ENCODE measurements at regions not wholly inside any gene's neighbourhood (a gene's known extent, or its start where the extent isn't known, plus 50 kb on each side); places are given as distances from the start of the nearest gene placed in this dataset.

DNA sequence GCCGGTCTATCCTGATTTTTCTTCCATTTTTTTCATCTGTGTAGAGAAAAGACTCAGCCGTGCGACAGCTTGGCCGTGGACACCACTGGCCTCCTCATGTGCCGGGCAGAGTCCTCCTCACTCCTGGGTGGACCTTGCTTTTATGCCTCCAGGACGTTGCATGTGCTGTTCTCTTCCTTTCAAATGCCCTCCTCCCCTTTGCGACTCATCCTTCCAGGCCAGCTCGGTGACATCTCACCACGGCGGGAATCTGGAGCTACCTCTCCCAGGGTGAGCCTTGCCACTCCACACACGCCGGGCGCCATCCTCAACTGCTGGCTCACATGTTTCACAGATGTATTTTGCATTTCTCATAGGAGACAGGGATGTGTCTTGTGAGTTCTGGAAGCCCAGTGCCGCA, 198.5 kb upstream of the HDAC4 start:
- peaks cover 0 to 12% (median 0%) of the 10 kb centered on the region in 12 donors for H3K4me1 ChIP-seq
- H3K4me3 ChIP-seq, result no peak overlapping the region
- ATAC-seq (no peak), DNase-seq (peak in 1 of 5 donors; percentile 29)
- WGBS, 4 donors, result 81 to 86% (median 83%) methylated on average over 14 of the region's 14 CpGs
- no peak for TF ChIP-seq POLR2A (IDR thresholded peaks at IDR 0.05)
- TF ChIP-seq, protein P1, sequence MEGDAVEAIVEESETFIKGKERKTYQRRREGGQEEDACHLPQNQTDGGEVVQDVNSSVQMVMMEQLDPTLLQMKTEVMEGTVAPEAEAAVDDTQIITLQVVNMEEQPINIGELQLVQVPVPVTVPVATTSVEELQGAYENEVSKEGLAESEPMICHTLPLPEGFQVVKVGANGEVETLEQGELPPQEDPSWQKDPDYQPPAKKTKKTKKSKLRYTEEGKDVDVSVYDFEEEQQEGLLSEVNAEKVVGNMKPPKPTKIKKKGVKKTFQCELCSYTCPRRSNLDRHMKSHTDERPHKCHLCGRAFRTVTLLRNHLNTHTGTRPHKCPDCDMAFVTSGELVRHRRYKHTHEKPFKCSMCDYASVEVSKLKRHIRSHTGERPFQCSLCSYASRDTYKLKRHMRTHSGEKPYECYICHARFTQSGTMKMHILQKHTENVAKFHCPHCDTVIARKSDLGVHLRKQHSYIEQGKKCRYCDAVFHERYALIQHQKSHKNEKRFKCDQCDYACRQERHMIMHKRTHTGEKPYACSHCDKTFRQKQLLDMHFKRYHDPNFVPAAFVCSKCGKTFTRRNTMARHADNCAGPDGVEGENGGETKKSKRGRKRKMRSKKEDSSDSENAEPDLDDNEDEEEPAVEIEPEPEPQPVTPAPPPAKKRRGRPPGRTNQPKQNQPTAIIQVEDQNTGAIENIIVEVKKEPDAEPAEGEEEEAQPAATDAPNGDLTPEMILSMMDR (IDR thresholded peaks at IDR 0.05), result no peak
- intact Hi-C loops (cut with DNase I), result no loop called here
- H3K36me3 ChIP-seq, result no peaks in the 10 kb centered on the region
- peaks cover 0 to 4% (median 0%) of the 10 kb centered on the region in 12 donors for H3K9me3 ChIP-seq
- no peak overlapping the region for H3K27ac ChIP-seq
- H3K27me3 ChIP-seq, result peaks cover 0 to 26% (median 0%) of the 10 kb centered on the region in 9 donors

DNA sequence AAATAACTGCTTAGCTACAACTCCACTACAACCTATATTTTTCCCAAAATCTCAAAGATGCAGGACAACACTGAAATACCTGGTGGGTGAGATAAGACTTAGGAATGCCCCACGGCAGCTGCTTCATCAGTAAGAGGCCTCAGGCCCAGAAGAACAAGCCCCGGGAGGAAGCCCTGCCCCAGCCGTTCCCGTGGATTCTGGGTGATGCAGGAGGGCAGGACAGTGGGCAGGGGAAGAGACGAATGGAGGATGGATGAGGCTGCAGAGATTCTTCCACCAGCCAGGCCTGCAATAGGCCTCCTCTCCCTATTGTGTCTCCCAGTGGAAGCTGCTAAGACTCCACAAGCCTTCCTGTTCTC, 197.9 kb upstream of the HDAC4 start:
- peaks cover 0 to 12% (median 0%) of the 10 kb centered on the region in 12 donors for H3K4me1 ChIP-seq
- ATAC-seq, result no peak
- TF ChIP-seq, protein P1 (IDR thresholded peaks at IDR 0.05), result no peak
- no peak for TF ChIP-seq POLR2A (IDR thresholded peaks at IDR 0.05)

DNA sequence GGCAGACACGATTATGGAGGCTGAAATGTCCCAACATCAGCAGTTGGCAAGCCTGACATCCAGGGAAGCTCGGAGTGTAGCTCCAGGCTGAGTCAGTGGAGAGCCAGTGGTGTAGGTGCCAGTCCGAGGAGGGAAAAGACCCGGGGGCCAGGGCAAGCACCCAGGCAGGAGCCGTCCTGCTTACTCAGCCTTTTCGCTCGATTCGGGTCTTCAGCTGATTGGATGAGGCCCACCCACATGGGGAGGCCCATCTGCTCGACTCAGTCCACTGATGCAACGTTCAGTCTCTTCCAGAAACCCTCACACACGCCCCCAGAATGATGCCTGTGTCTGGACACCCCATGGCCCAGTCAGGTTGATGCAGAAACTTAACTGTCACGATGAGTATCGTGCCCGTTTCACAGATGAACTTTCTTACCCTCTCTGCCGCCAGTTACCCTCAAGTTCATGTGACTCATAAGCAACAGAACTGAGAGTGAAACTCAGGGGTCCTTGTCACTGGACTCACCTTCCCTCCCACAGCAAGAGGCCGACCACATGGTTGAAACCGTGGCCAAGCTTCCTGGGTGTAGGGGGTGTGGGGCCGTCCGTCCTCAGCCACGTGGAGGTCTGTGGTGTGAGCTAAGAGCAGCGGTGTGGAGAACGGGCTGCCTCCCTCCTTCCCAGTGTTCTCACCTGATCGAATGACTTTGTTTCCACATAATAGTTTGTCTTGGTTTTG, 197.4 kb upstream of the HDAC4 start:
- H3K4me3 ChIP-seq, result no peak overlapping the region
- intact Hi-C loops (cut with DNase I), result no loop called here

More for the DNA sequence above, 197.9 kb upstream of the HDAC4 start:
- Histone ChIP-seq H3K36me3 (no peaks in the 10 kb centered on the region), H3K27ac (no peak overlapping the region), H3K9me3 (no peaks in the 10 kb centered on the region), H3K27me3 (peaks cover 0 to 21% (median 0%) of the 10 kb centered on the region in 9 donors), H3K4me3 (no peak overlapping the region)
- WGBS, 4 donors, result 48 to 65% (median 62%) methylated on average over 5 of the region's 5 CpGs
- peak in 1 of 5 donors; percentile 7 for DNase-seq
- intact Hi-C loops (cut with DNase I), result no loop called here

DNA sequence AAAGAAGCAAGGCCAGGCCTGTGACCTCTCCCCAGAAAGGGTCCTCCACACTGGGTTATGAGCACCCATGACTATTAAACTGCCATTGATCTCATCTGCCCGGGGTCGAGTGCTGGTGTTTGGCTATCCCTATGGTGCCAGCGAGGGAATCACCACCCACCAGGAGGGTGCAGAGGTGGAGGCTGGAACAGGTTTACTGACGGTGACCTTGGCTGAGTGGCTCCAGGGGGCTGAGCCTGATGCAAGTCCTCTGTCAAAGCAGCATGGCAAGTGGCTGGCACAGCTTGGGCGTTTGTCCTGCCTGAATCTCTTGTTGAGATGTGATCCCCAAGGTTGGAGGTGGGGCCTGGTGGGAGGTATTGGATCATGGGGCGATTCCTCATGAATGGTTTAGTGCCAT, 196.4 kb upstream of the HDAC4 start:
- ATAC-seq (no peak), DNase-seq (peak in 2 of 5 donors; percentile 13 to 23)
- H3K36me3 ChIP-seq, result no peaks in the 10 kb centered on the region
- peaks cover 0 to 1% (median 0%) of the 10 kb centered on the region in 12 donors for H3K4me1 ChIP-seq
- H3K9me3 ChIP-seq, result no peaks in the 10 kb centered on the region
- H3K4me3 ChIP-seq, result no peak overlapping the region
- 79 to 84% (median 83%) methylated on average over 6 of the region's 6 CpGs for WGBS, 4 donors
- TF ChIP-seq, protein P1 (IDR thresholded peaks at IDR 0.05), result no peak
- no peak for TF ChIP-seq POLR2A (IDR thresholded peaks at IDR 0.05)
- no peak overlapping the region for H3K27ac ChIP-seq
- intact Hi-C loops (cut with DNase I), result no loop called here
- H3K27me3 ChIP-seq, result peaks cover 0 to 10% (median 0%) of the 10 kb centered on the region in 9 donors

More for the DNA sequence above, 197.4 kb upstream of the HDAC4 start:
- H3K27me3 ChIP-seq, result peaks cover 0 to 18% (median 0%) of the 10 kb centered on the region in 9 donors
- 85 to 89% (median 87%) methylated on average over 23 of the region's 23 CpGs for whole genome bisulfite sequencing, 4 donors
- no peaks in the 10 kb centered on the region for H3K9me3 ChIP-seq
- no peak overlapping the region for H3K27ac ChIP-seq
- no peaks in the 10 kb centered on the region for H3K36me3 ChIP-seq
- TF ChIP-seq POLR2A (IDR thresholded peaks at IDR 0.05), result no peak
- TF ChIP-seq, protein P1 (IDR thresholded peaks at IDR 0.05), result no peak
- peaks cover 0 to 10% (median 0%) of the 10 kb centered on the region in 12 donors for H3K4me1 ChIP-seq
- DNase-seq (peak in 2 of 5 donors; percentile 5 to 24), ATAC-seq (no peak)
